Fibroblast of mammary gland (primary cell): ENCODE measurements at regions not wholly inside any gene's neighbourhood (a gene's known extent, or its start where the extent isn't known, plus 50 kb on each side); places are given as distances from the start of the nearest gene placed in this dataset.
A peak's percentile ranks its signal among the peaks of the same experiment; 100 is the strongest.

Experiments used
- DNase-seq: peaks from one replicate; pipeline ENCODE4 v3.0.0-alpha.2; 2010; ENCODE audit warnings: low read depth
- H3K4me3 ChIP-seq: 2 replicates; pipeline ENCODE4 v1.5.1; 2011; ENCODE audit warnings: low read depth, mild to moderate bottlenecking, low read length, moderate library complexity; ENCODE audit not compliant: control insufficient read depth
- CTCF ChIP-seq: conservative IDR thresholded peaks from 2 replicates; pipeline ENCODE4 v1.5.1; 2011; ENCODE audit warnings: low read depth, low read length, inconsistent platforms; ENCODE audit not compliant: control insufficient read depth, insufficient read depth

- H3K4me3 ChIP-seq: no peak overlapping the region
- peak; percentile 98 for DNase-seq
- TF ChIP-seq CTCF: no peak
Observed at GRCh38 chr10:4266416-4267085, 481.5 kb upstream of the KLF6 start.

- no peak for DNase-seq
- TF ChIP-seq CTCF: no peak
- no peak overlapping the region for H3K4me3 ChIP-seq
Observed at GRCh38 chr10:4265964-4266363, 481.0 kb upstream of the KLF6 start.

GRCh38 chr10:4264209-4264865 is 479.3 kb upstream of the KLF6 start:
- DNase-seq: no peak
- no peak overlapping the region for H3K4me3 ChIP-seq
- TF ChIP-seq CTCF: no peak

- H3K4me3 ChIP-seq: no peak overlapping the region
- TF ChIP-seq CTCF: no peak
- DNase-seq: no peak
Observed at GRCh38 chr10:4263601-4263921, 478.6 kb upstream of the KLF6 start.

GRCh38 chr10:4262870-4263600 is 478.0 kb upstream of the KLF6 start:
- no peak for TF ChIP-seq CTCF
- no peak overlapping the region for H3K4me3 ChIP-seq
- DNase-seq: peak; percentile 54

GRCh38 chr10:4262449-4262848 is 477.4 kb upstream of the KLF6 start:
- no peak for DNase-seq
- no peak for TF ChIP-seq CTCF
- H3K4me3 ChIP-seq: no peak overlapping the region
